ENCODE measurements at regions not wholly inside any gene's neighbourhood (a gene's known extent, or its start where the extent isn't known, plus 50 kb on each side); places are given as distances from the start of the nearest gene placed in this dataset.

DNA sequence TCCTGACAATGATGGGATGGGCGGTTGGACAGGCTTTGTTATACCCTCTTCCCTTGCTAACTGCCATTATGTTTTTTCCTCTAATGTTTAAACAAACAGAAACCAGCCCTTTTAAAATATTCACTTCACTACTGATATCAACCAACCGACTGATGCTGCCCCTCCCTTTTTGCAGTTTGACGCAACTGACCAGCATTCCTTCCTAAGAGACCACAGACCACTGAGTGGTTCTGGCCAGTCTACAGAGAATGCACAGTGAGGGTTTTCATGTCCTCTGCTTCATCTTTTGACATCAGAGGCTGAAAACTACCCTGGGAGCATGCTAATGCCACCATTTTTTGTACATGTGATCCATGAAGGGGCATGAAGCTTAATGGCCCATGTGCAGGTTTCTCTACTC lies 85.3 kb downstream of the CYP26B1 start:
- TF ChIP-seq, protein P1, sequence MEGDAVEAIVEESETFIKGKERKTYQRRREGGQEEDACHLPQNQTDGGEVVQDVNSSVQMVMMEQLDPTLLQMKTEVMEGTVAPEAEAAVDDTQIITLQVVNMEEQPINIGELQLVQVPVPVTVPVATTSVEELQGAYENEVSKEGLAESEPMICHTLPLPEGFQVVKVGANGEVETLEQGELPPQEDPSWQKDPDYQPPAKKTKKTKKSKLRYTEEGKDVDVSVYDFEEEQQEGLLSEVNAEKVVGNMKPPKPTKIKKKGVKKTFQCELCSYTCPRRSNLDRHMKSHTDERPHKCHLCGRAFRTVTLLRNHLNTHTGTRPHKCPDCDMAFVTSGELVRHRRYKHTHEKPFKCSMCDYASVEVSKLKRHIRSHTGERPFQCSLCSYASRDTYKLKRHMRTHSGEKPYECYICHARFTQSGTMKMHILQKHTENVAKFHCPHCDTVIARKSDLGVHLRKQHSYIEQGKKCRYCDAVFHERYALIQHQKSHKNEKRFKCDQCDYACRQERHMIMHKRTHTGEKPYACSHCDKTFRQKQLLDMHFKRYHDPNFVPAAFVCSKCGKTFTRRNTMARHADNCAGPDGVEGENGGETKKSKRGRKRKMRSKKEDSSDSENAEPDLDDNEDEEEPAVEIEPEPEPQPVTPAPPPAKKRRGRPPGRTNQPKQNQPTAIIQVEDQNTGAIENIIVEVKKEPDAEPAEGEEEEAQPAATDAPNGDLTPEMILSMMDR (IDR thresholded peaks at IDR 0.05), result no peak
- TF ChIP-seq POLR2A (IDR thresholded peaks at IDR 0.05), result no peak

Data from heart left ventricle (tissue), 13 donors.